GM19467 (cell line): ENCODE measurements at regions not wholly inside any gene's neighbourhood (a gene's known extent, or its start where the extent isn't known, plus 50 kb on each side); places are given as distances from the start of the nearest gene placed in this dataset.
"Not testable (repeated sequence)": the region's sequence is repeated elsewhere in the genome, so short reads cannot be mapped to it uniquely, and the experiment has no call there.

Experiments
- ATAC-seq: cut with Tn5 transposase; IDR thresholded peaks from one replicate; pipeline ENCODE4 v1.9.1; 2021; ENCODE audit warnings: mild to moderate bottlenecking, moderate library complexity; ENCODE audit not compliant: unreplicated experiment

GRCh38 chr2:8329660-8330622, 351.9 kb upstream of the ID2 start:
- ATAC-seq: no peak

GRCh38 chr2:8331068-8331467, 350.8 kb upstream of the ID2 start:
- ATAC-seq: no peak

- no peak for ATAC-seq
Measured at GRCh38 chr2:8332646-8333045, 349.2 kb upstream of the ID2 start.

- no peak for ATAC-seq
Measured at GRCh38 chr2:8333177-8333831, 348.6 kb upstream of the ID2 start.

- not testable (repeated sequence) for ATAC-seq
Measured at GRCh38 chr2:8333832-8334187, 348.0 kb upstream of the ID2 start.

- ATAC-seq: no peak
Measured at GRCh38 chr2:8334866-8335325, 347.0 kb upstream of the ID2 start.

- no peak for ATAC-seq
Measured at GRCh38 chr2:8335801-8336200, 346.1 kb upstream of the ID2 start.

- ATAC-seq: no peak
Measured at GRCh38 chr2:8337321-8337720, 344.5 kb upstream of the ID2 start.

- no peak for ATAC-seq
Measured at GRCh38 chr2:8342407-8342806, 339.4 kb upstream of the ID2 start.

GRCh38 chr2:8343031-8343430, 338.8 kb upstream of the ID2 start:
- ATAC-seq: no peak

GRCh38 chr2:8344144-8345097, 337.4 kb upstream of the ID2 start:
- ATAC-seq: no peak

GRCh38 chr2:8345200-8345599, 336.7 kb upstream of the ID2 start:
- no peak for ATAC-seq

- ATAC-seq: no peak
Measured at GRCh38 chr2:8346208-8346607, 335.6 kb upstream of the ID2 start.

- no peak for ATAC-seq
Measured at GRCh38 chr2:8346706-8347430, 335.0 kb upstream of the ID2 start.

- not testable (repeated sequence) for ATAC-seq
Measured at GRCh38 chr2:8348911-8349310, 332.9 kb upstream of the ID2 start.

- no peak for ATAC-seq
Measured at GRCh38 chr2:8352296-8352695, 329.6 kb upstream of the ID2 start.

- no peak for ATAC-seq
Measured at GRCh38 chr2:8352989-8353388, 328.9 kb upstream of the ID2 start.

- no peak for ATAC-seq
Measured at GRCh38 chr2:8355102-8355859, 326.6 kb upstream of the ID2 start.

- no peak for ATAC-seq
Measured at GRCh38 chr2:8357738-8358518, 323.9 kb upstream of the ID2 start.
